SK-N-MC (cell line): ENCODE measurements at regions not wholly inside any gene's neighbourhood (a gene's known extent, or its start where the extent isn't known, plus 50 kb on each side); places are given as distances from the start of the nearest gene placed in this dataset.

ENCODE experiments used
- DNase-seq: peaks from one replicate; pipeline ENCODE4 v3.0.0-alpha.2; 2011; ENCODE audit warnings: low read depth, low spot score
- H3K27ac ChIP-seq: fragments of 200-600 bp; sonication (generic); 2 replicates; pipeline ENCODE4 v1.5.1; 2016; ENCODE audit warnings: mixed run types
- H3K36me3 ChIP-seq: fragments of 200-600 bp; sonication (generic); 2 replicates; pipeline ENCODE4 v1.6.1; 2017; ENCODE audit warnings: antibody characterized with exemption, low read length, mixed read lengths; ENCODE audit not compliant: insufficient read depth
- H3K4me3 ChIP-seq: fragments of 200-600 bp; sonication (generic); 2 replicates; pipeline ENCODE4 v1.5.1; 2016
- H3K9ac ChIP-seq: fragments of 200-600 bp; sonication (generic); 2 replicates; pipeline ENCODE4 v1.8.0; 2017; ENCODE audit warnings: mixed run types, mixed read lengths; ENCODE audit not compliant: insufficient read length
- H3K9me3 ChIP-seq: fragments of 200-600 bp; sonication (generic); 2 replicates; pipeline ENCODE4 v1.6.1; 2017; ENCODE audit warnings: low read depth, mild to moderate bottlenecking, antibody characterized with exemption, low read length, moderate library complexity, mixed read lengths
- EZH2 ChIP-seq: fragments of 200-600 bp; sonication (generic); IDR thresholded peaks from one replicate; pipeline ENCODE4 v1.6.1; 2017; ENCODE audit warnings: antibody characterized with exemption
- FOXP2 ChIP-seq: optimal IDR thresholded peaks from 2 replicates; pipeline ENCODE3; 2011; ENCODE audit warnings: mild to moderate bottlenecking, moderate library complexity; ENCODE audit not compliant: insufficient read depth; ENCODE audit errors: extremely low read length, control extremely low read depth
- POLR2AphosphoS5 ChIP-seq: IDR thresholded peaks from 2 replicates; pipeline ENCODE4 v1.6.1; 2012; ENCODE audit warnings: mild to moderate bottlenecking, low read depth, low read length, borderline replicate concordance

GRCh38 chr5:15009420-15009819, 137.8 kb upstream of the ANKH start:
- DNase-seq = no peak

GRCh38 chr5:15008921-15009320, 137.3 kb upstream of the ANKH start:
- no peak for TF ChIP-seq POLR2AphosphoS5
- TF ChIP-seq FOXP2 = no peak
- no peak for TF ChIP-seq EZH2
- no peak overlapping the region for H3K9ac ChIP-seq
- no peaks in the 10 kb centered on the region for H3K36me3 ChIP-seq
- H3K4me3 ChIP-seq = no peak overlapping the region
- no peak for DNase-seq
- no peak overlapping the region for H3K27ac ChIP-seq
- no peaks in the 10 kb centered on the region for H3K9me3 ChIP-seq

More at GRCh38 chr5:15009420-15009819, 137.8 kb upstream of the ANKH start:
- no peak overlapping the region for H3K4me3 ChIP-seq
- H3K27ac ChIP-seq = no peak overlapping the region
- no peaks in the 10 kb centered on the region for H3K36me3 ChIP-seq
- TF ChIP-seq FOXP2 = no peak
- TF ChIP-seq POLR2AphosphoS5 = no peak
- no peak for TF ChIP-seq EZH2
- H3K9ac ChIP-seq = no peak overlapping the region
- no peaks in the 10 kb centered on the region for H3K9me3 ChIP-seq

GRCh38 chr5:15008476-15008875, 136.9 kb upstream of the ANKH start:
- Histone ChIP-seq H3K27ac (no peak overlapping the region), H3K9ac (no peak overlapping the region), H3K36me3 (no peaks in the 10 kb centered on the region), H3K9me3 (no peaks in the 10 kb centered on the region), H3K4me3 (no peak overlapping the region)
- DNase-seq = peak; percentile 20
- no peak for TF ChIP-seq FOXP2
- TF ChIP-seq POLR2AphosphoS5 = no peak
- TF ChIP-seq EZH2 = no peak

GRCh38 chr5:15007646-15008045, 136.1 kb upstream of the ANKH start:
- TF ChIP-seq FOXP2 (no peak), EZH2 (no peak)
- no peak overlapping the region for H3K4me3 ChIP-seq
- no peaks in the 10 kb centered on the region for H3K9me3 ChIP-seq
- no peak for DNase-seq
- no peak overlapping the region for H3K27ac ChIP-seq
- no peak overlapping the region for H3K9ac ChIP-seq
- no peaks in the 10 kb centered on the region for H3K36me3 ChIP-seq

- DNase-seq = no peak
- Histone ChIP-seq H3K9me3 (no peaks in the 10 kb centered on the region), H3K4me3 (no peak overlapping the region)
Observed at GRCh38 chr5:15004506-15004905, 132.9 kb upstream of the ANKH start.

GRCh38 chr5:15003511-15003920, 131.9 kb upstream of the ANKH start:
- Histone ChIP-seq H3K9me3 (no peaks in the 10 kb centered on the region), H3K9ac (no peak overlapping the region), H3K36me3 (no peaks in the 10 kb centered on the region), H3K4me3 (no peak overlapping the region), H3K27ac (no peak overlapping the region)
- DNase-seq = peak; percentile 22
- TF ChIP-seq POLR2AphosphoS5 (no peak), EZH2 (no peak), FOXP2 (no peak)

More at GRCh38 chr5:15004506-15004905, 132.9 kb upstream of the ANKH start:
- TF ChIP-seq EZH2 (no peak), FOXP2 (no peak), POLR2AphosphoS5 (no peak)
- no peaks in the 10 kb centered on the region for H3K36me3 ChIP-seq
- no peak overlapping the region for H3K9ac ChIP-seq
- H3K27ac ChIP-seq = no peak overlapping the region

- Histone ChIP-seq H3K9me3 (no peaks in the 10 kb centered on the region), H3K9ac (no peak overlapping the region), H3K27ac (no peak overlapping the region), H3K36me3 (no peaks in the 10 kb centered on the region), H3K4me3 (no peak overlapping the region)
- no peak for TF ChIP-seq FOXP2
- TF ChIP-seq POLR2AphosphoS5 = no peak
- no peak for TF ChIP-seq EZH2
- no peak for DNase-seq
Observed at GRCh38 chr5:15002791-15003190, 131.2 kb upstream of the ANKH start.

GRCh38 chr5:15002173-15002572, 130.6 kb upstream of the ANKH start:
- Histone ChIP-seq H3K9ac (no peak overlapping the region), H3K27ac (no peak overlapping the region), H3K4me3 (no peak overlapping the region), H3K36me3 (no peaks in the 10 kb centered on the region), H3K9me3 (no peaks in the 10 kb centered on the region)
- TF ChIP-seq EZH2 (no peak), POLR2AphosphoS5 (no peak), FOXP2 (no peak)
- DNase-seq = no peak

- no peak overlapping the region for H3K9ac ChIP-seq
- DNase-seq = no peak
- H3K9me3 ChIP-seq = no peaks in the 10 kb centered on the region
- H3K4me3 ChIP-seq = no peak overlapping the region
- no peak overlapping the region for H3K27ac ChIP-seq
- no peak for TF ChIP-seq EZH2
- TF ChIP-seq POLR2AphosphoS5 = no peak
- no peak for TF ChIP-seq FOXP2
- H3K36me3 ChIP-seq = no peaks in the 10 kb centered on the region
Observed at GRCh38 chr5:15001517-15001916, 129.9 kb upstream of the ANKH start.
